BLaER1 (cell line): ENCODE measurements at regions not wholly inside any gene's neighbourhood (a gene's known extent, or its start where the extent isn't known, plus 50 kb on each side); places are given as distances from the start of the nearest gene placed in this dataset.
"Not testable (repeated sequence)": the region's sequence is repeated elsewhere in the genome, so short reads cannot be mapped to it uniquely, and the experiment has no call there.

Experiments used
- H3K27ac ChIP-seq: shearing (Covaris generic); formaldehyde crosslinking; 2 replicates; pipeline ENCODE4 v1.8.1; 2022
- H3K27me3 ChIP-seq: shearing (Covaris generic); formaldehyde crosslinking; 2 replicates; pipeline ENCODE4 v1.8.1; 2022
- H3K36me3 ChIP-seq: shearing (Covaris generic); formaldehyde crosslinking; 2 replicates; pipeline ENCODE4 v1.8.1; 2022
- H3K4me1 ChIP-seq: shearing (Covaris generic); formaldehyde crosslinking; 2 replicates; pipeline ENCODE4 v1.8.1; 2022
- H3K4me2 ChIP-seq: shearing (Covaris generic); formaldehyde crosslinking; 2 replicates; pipeline ENCODE4 v1.8.1; 2022
- H3K4me3 ChIP-seq: shearing (Covaris generic); formaldehyde crosslinking; 2 replicates; pipeline ENCODE4 v1.8.1; 2022
- H3K9ac ChIP-seq: shearing (Covaris generic); formaldehyde crosslinking; 2 replicates; pipeline ENCODE4 v1.8.1; 2022
- H3K9me3 ChIP-seq: shearing (Covaris generic); formaldehyde crosslinking; 2 replicates; pipeline ENCODE4 v1.8.1; 2022
- H4K20me1 ChIP-seq: shearing (Covaris generic); formaldehyde crosslinking; 2 replicates; pipeline ENCODE4 v1.8.1; 2022
- Cebpa-rat ChIP-seq: shearing (Covaris generic); IDR thresholded peaks from 2 replicates; pipeline ENCODE4 v1.8.1; 2022

GRCh38 chrX:92283308-92283707 lies 504.1 kb downstream of the PCDH11X start:
- Histone ChIP-seq H3K27me3 (peaks cover 43% of the 10 kb centered on the region), H3K4me1 (no peaks in the 10 kb centered on the region), H4K20me1 (no peaks in the 10 kb centered on the region), H3K36me3 (no peaks in the 10 kb centered on the region), H3K27ac (no peak overlapping the region), H3K9me3 (no peaks in the 10 kb centered on the region), H3K9ac (no peak overlapping the region), H3K4me2 (no peak overlapping the region), H3K4me3 (no peak overlapping the region)
- no peak for TF ChIP-seq Cebpa-rat

GRCh38 chrX:92298067-92298466 lies 518.9 kb downstream of the PCDH11X start:
- peaks cover 20% of the 10 kb centered on the region; the same call in 1 of the 2 replicates for H3K27me3 ChIP-seq
- not testable (repeated sequence) for H3K4me2 ChIP-seq, H3K27ac ChIP-seq, H3K9me3 ChIP-seq, H3K9ac ChIP-seq, H3K4me1 ChIP-seq, H3K36me3 ChIP-seq, H4K20me1 ChIP-seq, H3K4me3 ChIP-seq

- H3K9me3 ChIP-seq, H3K36me3 ChIP-seq, H3K4me3 ChIP-seq, H3K9ac ChIP-seq, H3K4me1 ChIP-seq, H3K27me3 ChIP-seq, H3K27ac ChIP-seq, H3K4me2 ChIP-seq, H4K20me1 ChIP-seq: not testable (repeated sequence)
Observed at GRCh38 chrX:92333194-92333593, 554.0 kb downstream of the PCDH11X start.

GRCh38 chrX:92351065-92351464 lies 571.9 kb downstream of the PCDH11X start:
- H3K27ac ChIP-seq, H3K4me1 ChIP-seq, H3K4me3 ChIP-seq, H3K4me2 ChIP-seq, H3K9me3 ChIP-seq, H3K36me3 ChIP-seq, H4K20me1 ChIP-seq, H3K9ac ChIP-seq: not testable (repeated sequence)
- peaks cover 21% of the 10 kb centered on the region for H3K27me3 ChIP-seq

- no peaks in the 10 kb centered on the region for H3K9me3 ChIP-seq
- H3K4me2 ChIP-seq = no peak overlapping the region
Observed at GRCh38 chrX:92351511-92351910, 572.3 kb downstream of the PCDH11X start.

More at GRCh38 chrX:92351511-92351910, 572.3 kb downstream of the PCDH11X start:
- Histone ChIP-seq H3K27ac (no peak overlapping the region), H3K4me3 (no peak overlapping the region), H3K4me1 (no peaks in the 10 kb centered on the region), H3K9ac (no peak overlapping the region), H3K27me3 (peaks cover 21% of the 10 kb centered on the region), H3K36me3 (no peaks in the 10 kb centered on the region), H4K20me1 (no peaks in the 10 kb centered on the region)
- TF ChIP-seq Cebpa-rat = no peak
